GM23338 (cell line): ENCODE measurements at regions not wholly inside any gene's neighbourhood (a gene's known extent, or its start where the extent isn't known, plus 50 kb on each side); places are given as distances from the start of the nearest gene placed in this dataset.

ENCODE experiments used
- CREB1 ChIP-seq: fragments of 250-450 bp; sonication (Bioruptor Pico); IDR thresholded peaks from 2 replicates; pipeline ENCODE4 v1.5.0; 2020; ENCODE audit warnings: low read depth, mild to moderate bottlenecking, moderate library complexity
- EZH2 ChIP-seq: fragments of 200-600 bp; sonication (generic); IDR thresholded peaks from one replicate; pipeline ENCODE4 v1.8.0; 2017; ENCODE audit warnings: antibody characterized with exemption, mild to moderate bottlenecking, low read depth; ENCODE audit not compliant: unreplicated experiment
- EZH2phosphoT487 ChIP-seq: fragments of 200-600 bp; sonication (generic); IDR thresholded peaks from one replicate; pipeline ENCODE4 v1.8.1; 2018; ENCODE audit warnings: antibody characterized with exemption; ENCODE audit not compliant: unreplicated experiment
- TF ChIP-seq, protein P1 (sequence below): IDR thresholded peaks from one replicate; pipeline ENCODE4 v1.6.1; 2018; ENCODE audit warnings: antibody characterized with exemption; ENCODE audit not compliant: unreplicated experiment

DNA sequence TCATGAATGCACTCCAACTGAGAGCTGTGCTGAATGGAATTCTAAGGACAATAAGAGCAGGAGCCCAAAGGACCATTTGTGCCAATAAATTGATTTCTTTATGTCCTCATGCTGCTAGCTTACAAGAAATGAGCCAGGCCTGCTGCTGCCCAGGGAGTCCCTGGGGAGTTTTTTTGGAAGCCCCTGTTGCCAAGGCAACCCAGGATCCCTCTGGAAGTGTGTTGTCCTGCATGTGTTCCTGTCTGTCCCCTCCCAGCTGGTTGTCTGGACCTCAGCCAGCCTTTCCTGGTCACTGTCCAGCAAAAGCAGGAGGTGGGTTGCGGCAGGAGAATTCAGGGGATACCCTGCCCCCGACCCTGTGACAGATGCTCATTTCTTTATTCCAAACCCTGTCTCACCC lies 51.0 kb upstream of the GPRC5B start (continued):
- TF ChIP-seq EZH2phosphoT487 (no peak), CREB1 (no peak), EZH2 (no peak)
- TF ChIP-seq, protein P1, sequence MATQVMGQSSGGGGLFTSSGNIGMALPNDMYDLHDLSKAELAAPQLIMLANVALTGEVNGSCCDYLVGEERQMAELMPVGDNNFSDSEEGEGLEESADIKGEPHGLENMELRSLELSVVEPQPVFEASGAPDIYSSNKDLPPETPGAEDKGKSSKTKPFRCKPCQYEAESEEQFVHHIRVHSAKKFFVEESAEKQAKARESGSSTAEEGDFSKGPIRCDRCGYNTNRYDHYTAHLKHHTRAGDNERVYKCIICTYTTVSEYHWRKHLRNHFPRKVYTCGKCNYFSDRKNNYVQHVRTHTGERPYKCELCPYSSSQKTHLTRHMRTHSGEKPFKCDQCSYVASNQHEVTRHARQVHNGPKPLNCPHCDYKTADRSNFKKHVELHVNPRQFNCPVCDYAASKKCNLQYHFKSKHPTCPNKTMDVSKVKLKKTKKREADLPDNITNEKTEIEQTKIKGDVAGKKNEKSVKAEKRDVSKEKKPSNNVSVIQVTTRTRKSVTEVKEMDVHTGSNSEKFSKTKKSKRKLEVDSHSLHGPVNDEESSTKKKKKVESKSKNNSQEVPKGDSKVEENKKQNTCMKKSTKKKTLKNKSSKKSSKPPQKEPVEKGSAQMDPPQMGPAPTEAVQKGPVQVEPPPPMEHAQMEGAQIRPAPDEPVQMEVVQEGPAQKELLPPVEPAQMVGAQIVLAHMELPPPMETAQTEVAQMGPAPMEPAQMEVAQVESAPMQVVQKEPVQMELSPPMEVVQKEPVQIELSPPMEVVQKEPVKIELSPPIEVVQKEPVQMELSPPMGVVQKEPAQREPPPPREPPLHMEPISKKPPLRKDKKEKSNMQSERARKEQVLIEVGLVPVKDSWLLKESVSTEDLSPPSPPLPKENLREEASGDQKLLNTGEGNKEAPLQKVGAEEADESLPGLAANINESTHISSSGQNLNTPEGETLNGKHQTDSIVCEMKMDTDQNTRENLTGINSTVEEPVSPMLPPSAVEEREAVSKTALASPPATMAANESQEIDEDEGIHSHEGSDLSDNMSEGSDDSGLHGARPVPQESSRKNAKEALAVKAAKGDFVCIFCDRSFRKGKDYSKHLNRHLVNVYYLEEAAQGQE = no peak
